ENCODE measurements at regions not wholly inside any gene's neighbourhood (a gene's known extent, or its start where the extent isn't known, plus 50 kb on each side); places are given as distances from the start of the nearest gene placed in this dataset.

GRCh38 chr4:12286351-12286750 is 857.7 kb upstream of the HS3ST1 start:
- H3K27ac Mint-ChIP-seq = no peak overlapping the region
- H3K4me1 Mint-ChIP-seq (ENCODE audit: low read depth) = no peaks in the 10 kb centered on the region
- no peaks in the 10 kb centered on the region for H3K36me3 Mint-ChIP-seq (ENCODE audit: low read depth)
- intact Hi-C loops (cut with micrococcal nuclease) = no loop called here
- H3K9me3 Mint-ChIP-seq = peaks cover 10% of the 10 kb centered on the region
- H3K27me3 Mint-ChIP-seq = no peaks in the 10 kb centered on the region
- no peak overlapping the region for H3K4me3 Mint-ChIP-seq

GRCh38 chr4:12270546-12270945 is 841.9 kb upstream of the HS3ST1 start:
- no peaks in the 10 kb centered on the region for H3K27me3 Mint-ChIP-seq
- no peaks in the 10 kb centered on the region for H3K36me3 Mint-ChIP-seq (ENCODE audit: low read depth)
- H3K4me1 Mint-ChIP-seq (ENCODE audit: low read depth) = no peaks in the 10 kb centered on the region
- intact Hi-C loops (cut with micrococcal nuclease) = no loop called here
- no peak overlapping the region for H3K27ac Mint-ChIP-seq
- peaks cover 13% of the 10 kb centered on the region for H3K9me3 Mint-ChIP-seq
- H3K4me3 Mint-ChIP-seq = no peak overlapping the region

- no peaks in the 10 kb centered on the region for H3K4me1 Mint-ChIP-seq (ENCODE audit: low read depth)
- no peaks in the 10 kb centered on the region for H3K36me3 Mint-ChIP-seq (ENCODE audit: low read depth)
- H3K27me3 Mint-ChIP-seq = no peaks in the 10 kb centered on the region
- no peak overlapping the region for H3K27ac Mint-ChIP-seq
- no peak overlapping the region for H3K4me3 Mint-ChIP-seq
- peaks cover 10% of the 10 kb centered on the region for H3K9me3 Mint-ChIP-seq
- intact Hi-C loops (cut with micrococcal nuclease) = no loop called here
Measured at GRCh38 chr4:12265554-12265953, 836.9 kb upstream of the HS3ST1 start.

GRCh38 chr4:12260453-12260852 is 831.8 kb upstream of the HS3ST1 start:
- no peak overlapping the region for H3K4me3 Mint-ChIP-seq
- H3K27ac Mint-ChIP-seq = no peak overlapping the region
- H3K4me1 Mint-ChIP-seq (ENCODE audit: low read depth) = no peaks in the 10 kb centered on the region
- H3K27me3 Mint-ChIP-seq = no peaks in the 10 kb centered on the region
- intact Hi-C loops (cut with micrococcal nuclease) = no loop called here
- H3K9me3 Mint-ChIP-seq = peaks cover 19% of the 10 kb centered on the region
- no peaks in the 10 kb centered on the region for H3K36me3 Mint-ChIP-seq (ENCODE audit: low read depth)

- intact Hi-C loops (cut with micrococcal nuclease) = no loop called here
- H3K27ac Mint-ChIP-seq = no peak overlapping the region
- no peaks in the 10 kb centered on the region for H3K4me1 Mint-ChIP-seq (ENCODE audit: low read depth)
- H3K9me3 Mint-ChIP-seq = peaks cover 19% of the 10 kb centered on the region
- no peak overlapping the region for H3K4me3 Mint-ChIP-seq
- H3K27me3 Mint-ChIP-seq = no peaks in the 10 kb centered on the region
- H3K36me3 Mint-ChIP-seq (ENCODE audit: low read depth) = no peaks in the 10 kb centered on the region
Measured at GRCh38 chr4:12244973-12245372, 816.3 kb upstream of the HS3ST1 start.

- no peaks in the 10 kb centered on the region for H3K27me3 Mint-ChIP-seq
- no peak overlapping the region for H3K4me3 Mint-ChIP-seq
Measured at GRCh38 chr4:12242354-12242753, 813.7 kb upstream of the HS3ST1 start.

GRCh38 chr4:12239897-12240636 is 811.4 kb upstream of the HS3ST1 start:
- no peaks in the 10 kb centered on the region for H3K36me3 Mint-ChIP-seq (ENCODE audit: low read depth)
- no peaks in the 10 kb centered on the region for H3K27me3 Mint-ChIP-seq
- H3K27ac Mint-ChIP-seq = no peak overlapping the region
- intact Hi-C loops (cut with micrococcal nuclease) = no loop called here
- H3K4me3 Mint-ChIP-seq = no peak overlapping the region
- no peaks in the 10 kb centered on the region for H3K4me1 Mint-ChIP-seq (ENCODE audit: low read depth)
- H3K9me3 Mint-ChIP-seq = peaks cover 9% of the 10 kb centered on the region

More at GRCh38 chr4:12242354-12242753, 813.7 kb upstream of the HS3ST1 start:
- Mint-ChIP-seq H3K36me3 (ENCODE audit: low read depth) (no peaks in the 10 kb centered on the region), H3K9me3 (peaks cover 19% of the 10 kb centered on the region), H3K27ac (no peak overlapping the region), H3K4me1 (ENCODE audit: low read depth) (no peaks in the 10 kb centered on the region)
- intact Hi-C loops (cut with micrococcal nuclease) = no loop called here

GRCh38 chr4:12231098-12231497 is 802.4 kb upstream of the HS3ST1 start:
- H3K36me3 Mint-ChIP-seq (ENCODE audit: low read depth) = no peaks in the 10 kb centered on the region
- no peaks in the 10 kb centered on the region for H3K27me3 Mint-ChIP-seq
- no peaks in the 10 kb centered on the region for H3K4me1 Mint-ChIP-seq (ENCODE audit: low read depth)
- H3K9me3 Mint-ChIP-seq = peaks cover 9% of the 10 kb centered on the region
- no peak overlapping the region for H3K27ac Mint-ChIP-seq
- intact Hi-C loops (cut with micrococcal nuclease) = no loop called here
- H3K4me3 Mint-ChIP-seq = no peak overlapping the region

- H3K27me3 Mint-ChIP-seq = no peaks in the 10 kb centered on the region
- no peak overlapping the region for H3K4me3 Mint-ChIP-seq
- H3K4me1 Mint-ChIP-seq (ENCODE audit: low read depth) = no peaks in the 10 kb centered on the region
- H3K9me3 Mint-ChIP-seq = no peaks in the 10 kb centered on the region
- no peak overlapping the region for H3K27ac Mint-ChIP-seq
- intact Hi-C loops (cut with micrococcal nuclease) = no loop called here
- H3K36me3 Mint-ChIP-seq (ENCODE audit: low read depth) = no peaks in the 10 kb centered on the region
Measured at GRCh38 chr4:12221031-12221430, 792.3 kb upstream of the HS3ST1 start.

- H3K4me3 Mint-ChIP-seq = no peak overlapping the region
- H3K36me3 Mint-ChIP-seq (ENCODE audit: low read depth) = no peaks in the 10 kb centered on the region
- H3K9me3 Mint-ChIP-seq = no peaks in the 10 kb centered on the region
- no peaks in the 10 kb centered on the region for H3K4me1 Mint-ChIP-seq (ENCODE audit: low read depth)
- no peak overlapping the region for H3K27ac Mint-ChIP-seq
- H3K27me3 Mint-ChIP-seq = no peaks in the 10 kb centered on the region
- intact Hi-C loops (cut with micrococcal nuclease) = no loop called here
Measured at GRCh38 chr4:12211636-12212035, 782.9 kb upstream of the HS3ST1 start.

GRCh38 chr4:12207396-12207795 is 778.7 kb upstream of the HS3ST1 start:
- no peaks in the 10 kb centered on the region for H3K27me3 Mint-ChIP-seq
- no peaks in the 10 kb centered on the region for H3K4me1 Mint-ChIP-seq (ENCODE audit: low read depth)
- H3K4me3 Mint-ChIP-seq = no peak overlapping the region
- H3K36me3 Mint-ChIP-seq (ENCODE audit: low read depth) = no peaks in the 10 kb centered on the region
- intact Hi-C loops (cut with micrococcal nuclease) = no loop called here
- H3K9me3 Mint-ChIP-seq = no peaks in the 10 kb centered on the region
- no peak overlapping the region for H3K27ac Mint-ChIP-seq

GRCh38 chr4:12206091-12206490 is 777.4 kb upstream of the HS3ST1 start:
- no peaks in the 10 kb centered on the region for H3K36me3 Mint-ChIP-seq (ENCODE audit: low read depth)
- intact Hi-C loops (cut with micrococcal nuclease) = no loop called here
- H3K4me1 Mint-ChIP-seq (ENCODE audit: low read depth) = no peaks in the 10 kb centered on the region
- H3K4me3 Mint-ChIP-seq = no peak overlapping the region
- H3K9me3 Mint-ChIP-seq = no peaks in the 10 kb centered on the region
- H3K27ac Mint-ChIP-seq = no peak overlapping the region
- H3K27me3 Mint-ChIP-seq = no peaks in the 10 kb centered on the region

- no peak overlapping the region for H3K27ac Mint-ChIP-seq
- H3K27me3 Mint-ChIP-seq = no peaks in the 10 kb centered on the region
- no peaks in the 10 kb centered on the region for H3K36me3 Mint-ChIP-seq (ENCODE audit: low read depth)
- peaks cover under 1% of the 10 kb centered on the region for H3K4me1 Mint-ChIP-seq (ENCODE audit: low read depth)
- H3K4me3 Mint-ChIP-seq = no peak overlapping the region
- H3K9me3 Mint-ChIP-seq = no peaks in the 10 kb centered on the region
- intact Hi-C loops (cut with micrococcal nuclease) = no loop called here
Measured at GRCh38 chr4:12203945-12204344, 775.3 kb upstream of the HS3ST1 start.

- intact Hi-C loops (cut with micrococcal nuclease) = no loop called here
- Mint-ChIP-seq H3K27ac (no peak overlapping the region), H3K4me3 (no peak overlapping the region), H3K9me3 (no peaks in the 10 kb centered on the region), H3K4me1 (ENCODE audit: low read depth) (peaks cover 19% of the 10 kb centered on the region), H3K36me3 (ENCODE audit: low read depth) (no peaks in the 10 kb centered on the region), H3K27me3 (no peaks in the 10 kb centered on the region)
Measured at GRCh38 chr4:12200226-12200625, 771.5 kb upstream of the HS3ST1 start.

- Mint-ChIP-seq H3K36me3 (ENCODE audit: low read depth) (no peaks in the 10 kb centered on the region), H3K4me3 (no peak overlapping the region)
- intact Hi-C loops (cut with micrococcal nuclease) = no loop called here
Measured at GRCh38 chr4:12186526-12186925, 757.8 kb upstream of the HS3ST1 start.

More at GRCh38 chr4:12186526-12186925, 757.8 kb upstream of the HS3ST1 start:
- no peaks in the 10 kb centered on the region for H3K4me1 Mint-ChIP-seq (ENCODE audit: low read depth)
- H3K27ac Mint-ChIP-seq = no peak overlapping the region
- no peaks in the 10 kb centered on the region for H3K9me3 Mint-ChIP-seq
- peaks cover 3% of the 10 kb centered on the region for H3K27me3 Mint-ChIP-seq
